ENCODE measurements at regions not wholly inside any gene's neighbourhood (a gene's known extent, or its start where the extent isn't known, plus 50 kb on each side); places are given as distances from the start of the nearest gene placed in this dataset.

GRCh38 chr20:56731476-56731875 is 102.4 kb downstream of the TFAP2C start:
- TF ChIP-seq, protein P1, sequence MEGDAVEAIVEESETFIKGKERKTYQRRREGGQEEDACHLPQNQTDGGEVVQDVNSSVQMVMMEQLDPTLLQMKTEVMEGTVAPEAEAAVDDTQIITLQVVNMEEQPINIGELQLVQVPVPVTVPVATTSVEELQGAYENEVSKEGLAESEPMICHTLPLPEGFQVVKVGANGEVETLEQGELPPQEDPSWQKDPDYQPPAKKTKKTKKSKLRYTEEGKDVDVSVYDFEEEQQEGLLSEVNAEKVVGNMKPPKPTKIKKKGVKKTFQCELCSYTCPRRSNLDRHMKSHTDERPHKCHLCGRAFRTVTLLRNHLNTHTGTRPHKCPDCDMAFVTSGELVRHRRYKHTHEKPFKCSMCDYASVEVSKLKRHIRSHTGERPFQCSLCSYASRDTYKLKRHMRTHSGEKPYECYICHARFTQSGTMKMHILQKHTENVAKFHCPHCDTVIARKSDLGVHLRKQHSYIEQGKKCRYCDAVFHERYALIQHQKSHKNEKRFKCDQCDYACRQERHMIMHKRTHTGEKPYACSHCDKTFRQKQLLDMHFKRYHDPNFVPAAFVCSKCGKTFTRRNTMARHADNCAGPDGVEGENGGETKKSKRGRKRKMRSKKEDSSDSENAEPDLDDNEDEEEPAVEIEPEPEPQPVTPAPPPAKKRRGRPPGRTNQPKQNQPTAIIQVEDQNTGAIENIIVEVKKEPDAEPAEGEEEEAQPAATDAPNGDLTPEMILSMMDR (IDR thresholded peaks at IDR 0.05; ENCODE audit: low read depth, low read length, poor library complexity, severe bottlenecking), result no peak
- no peak for TF ChIP-seq EZH2phosphoT487 (IDR thresholded peaks at IDR 0.05; ENCODE audit: borderline replicate concordance, low read length)
